ENCODE measurements at regions not wholly inside any gene's neighbourhood (a gene's known extent, or its start where the extent isn't known, plus 50 kb on each side); places are given as distances from the start of the nearest gene placed in this dataset.

DNA sequence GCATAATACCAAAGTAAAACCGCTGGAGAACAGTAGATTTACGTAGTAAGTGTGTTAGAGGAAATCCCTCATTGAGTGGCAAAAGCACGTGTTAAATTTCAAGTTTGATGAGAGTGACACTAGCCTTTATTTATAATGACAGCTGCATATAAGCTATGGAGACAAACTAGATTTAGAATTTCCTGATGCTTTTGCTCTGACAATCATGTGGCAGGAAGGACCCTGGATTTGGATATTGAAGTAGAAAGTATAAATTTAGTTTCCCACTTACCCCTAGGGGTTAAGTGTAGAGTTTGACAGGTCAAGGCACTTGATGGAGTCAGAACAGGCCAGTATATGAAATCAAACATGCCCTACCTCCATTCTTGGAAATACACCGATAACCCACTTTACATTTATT lies 983.1 kb downstream of the FLRT2 start:
- Histone ChIP-seq H3K4me3 (ENCODE audit: insufficient read depth, low read depth, low read length) (no peak overlapping the region), H3K79me2 (ENCODE audit: insufficient read depth, low read length) (no peaks in the 10 kb centered on the region), H3K9me3 (ENCODE audit: insufficient read depth, low read depth, low read length) (no peaks in the 10 kb centered on the region), H3K36me3 (ENCODE audit: insufficient read depth, low read length) (no peaks in the 10 kb centered on the region), H3K27me3 (ENCODE audit: insufficient read depth, low read length) (no peaks in the 10 kb centered on the region), H3K4me1 (ENCODE audit: insufficient read depth, low read length) (no peaks in the 10 kb centered on the region), H2AFZ (ENCODE audit: low read depth, low read length) (no peak overlapping the region), H3K9ac (ENCODE audit: low read length) (no peak overlapping the region), H4K20me1 (ENCODE audit: insufficient read depth, low read length) (no peaks in the 10 kb centered on the region), H3K27ac (ENCODE audit: low read depth, low read length) (no peak overlapping the region), H3K4me2 (ENCODE audit: low read length) (no peak overlapping the region)
- H3K27me3 Mint-ChIP-seq (ENCODE audit: low read depth, unreplicated experiment): no peaks in the 10 kb centered on the region
- no peak overlapping the region for H3K4me3 Mint-ChIP-seq (ENCODE audit: unreplicated experiment)
- TF ChIP-seq, protein P1, sequence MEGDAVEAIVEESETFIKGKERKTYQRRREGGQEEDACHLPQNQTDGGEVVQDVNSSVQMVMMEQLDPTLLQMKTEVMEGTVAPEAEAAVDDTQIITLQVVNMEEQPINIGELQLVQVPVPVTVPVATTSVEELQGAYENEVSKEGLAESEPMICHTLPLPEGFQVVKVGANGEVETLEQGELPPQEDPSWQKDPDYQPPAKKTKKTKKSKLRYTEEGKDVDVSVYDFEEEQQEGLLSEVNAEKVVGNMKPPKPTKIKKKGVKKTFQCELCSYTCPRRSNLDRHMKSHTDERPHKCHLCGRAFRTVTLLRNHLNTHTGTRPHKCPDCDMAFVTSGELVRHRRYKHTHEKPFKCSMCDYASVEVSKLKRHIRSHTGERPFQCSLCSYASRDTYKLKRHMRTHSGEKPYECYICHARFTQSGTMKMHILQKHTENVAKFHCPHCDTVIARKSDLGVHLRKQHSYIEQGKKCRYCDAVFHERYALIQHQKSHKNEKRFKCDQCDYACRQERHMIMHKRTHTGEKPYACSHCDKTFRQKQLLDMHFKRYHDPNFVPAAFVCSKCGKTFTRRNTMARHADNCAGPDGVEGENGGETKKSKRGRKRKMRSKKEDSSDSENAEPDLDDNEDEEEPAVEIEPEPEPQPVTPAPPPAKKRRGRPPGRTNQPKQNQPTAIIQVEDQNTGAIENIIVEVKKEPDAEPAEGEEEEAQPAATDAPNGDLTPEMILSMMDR (IDR thresholded peaks at IDR 0.05; ENCODE audit: insufficient read depth, low read depth, low read length): no peak
- TF ChIP-seq EZH2 (IDR thresholded peaks at IDR 0.05; ENCODE audit: insufficient read depth, low read length): no peak
- no peak overlapping the region for H3K27ac Mint-ChIP-seq (ENCODE audit: unreplicated experiment)
- no peaks in the 10 kb centered on the region for H3K36me3 Mint-ChIP-seq (ENCODE audit: low read depth, unreplicated experiment)
- FAIRE-seq: no peak
- no peak for DNase-seq (ENCODE audit: low read depth)
- peaks cover 5% of the 10 kb centered on the region for H3K4me1 Mint-ChIP-seq (ENCODE audit: low read depth, unreplicated experiment)
- H3K9me3 Mint-ChIP-seq (ENCODE audit: unreplicated experiment): no peaks in the 10 kb centered on the region

DNA sequence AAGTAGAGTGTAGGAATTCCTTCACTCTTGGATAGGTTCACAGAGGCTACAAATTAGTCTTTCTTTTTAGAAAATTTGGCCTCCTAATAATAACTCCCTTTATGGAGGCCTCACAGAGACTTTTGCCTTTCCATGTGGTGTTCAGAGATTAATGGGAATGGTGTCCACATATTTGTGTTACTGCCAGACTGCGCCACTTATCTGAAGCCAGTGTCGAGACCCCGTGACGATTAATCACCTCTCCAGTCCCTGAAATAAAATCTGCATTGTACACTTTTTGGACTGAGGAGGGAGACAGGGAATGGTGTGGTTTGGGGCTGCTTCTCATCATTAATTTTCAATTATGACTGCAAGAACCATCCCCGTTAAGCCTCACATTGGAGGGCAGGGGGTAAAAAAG lies 980.5 kb downstream of the FLRT2 start:
- H3K27me3 ChIP-seq (ENCODE audit: insufficient read depth, low read length): no peaks in the 10 kb centered on the region
- Mint-ChIP-seq H3K27ac (ENCODE audit: unreplicated experiment) (no peak overlapping the region), H3K36me3 (ENCODE audit: low read depth, unreplicated experiment) (no peaks in the 10 kb centered on the region), H3K4me1 (ENCODE audit: low read depth, unreplicated experiment) (peaks cover 5% of the 10 kb centered on the region), H3K4me3 (ENCODE audit: unreplicated experiment) (no peak overlapping the region), H3K27me3 (ENCODE audit: low read depth, unreplicated experiment) (no peaks in the 10 kb centered on the region), H3K9me3 (ENCODE audit: unreplicated experiment) (no peaks in the 10 kb centered on the region)
- no peaks in the 10 kb centered on the region for H4K20me1 ChIP-seq (ENCODE audit: insufficient read depth, low read length)
- H3K9ac ChIP-seq (ENCODE audit: low read length): no peak overlapping the region
- no peak overlapping the region for H3K27ac ChIP-seq (ENCODE audit: low read depth, low read length)
- no peaks in the 10 kb centered on the region for H3K9me3 ChIP-seq (ENCODE audit: insufficient read depth, low read depth, low read length)
- FAIRE-seq (no peak), DNase-seq (ENCODE audit: low read depth) (peak; percentile 77)
- TF ChIP-seq, protein P1 (IDR thresholded peaks at IDR 0.05; ENCODE audit: insufficient read depth, low read depth, low read length): no peak
- no peak for TF ChIP-seq EZH2 (IDR thresholded peaks at IDR 0.05; ENCODE audit: insufficient read depth, low read length)
- H3K36me3 ChIP-seq (ENCODE audit: insufficient read depth, low read length): no peaks in the 10 kb centered on the region
- H3K4me2 ChIP-seq (ENCODE audit: low read length): no peak overlapping the region
- H3K4me3 ChIP-seq (ENCODE audit: insufficient read depth, low read depth, low read length): no peak overlapping the region
- no peaks in the 10 kb centered on the region for H3K4me1 ChIP-seq (ENCODE audit: insufficient read depth, low read length)
- no peaks in the 10 kb centered on the region for H3K79me2 ChIP-seq (ENCODE audit: insufficient read depth, low read length)
- H2AFZ ChIP-seq (ENCODE audit: low read depth, low read length): no peak overlapping the region

DNA sequence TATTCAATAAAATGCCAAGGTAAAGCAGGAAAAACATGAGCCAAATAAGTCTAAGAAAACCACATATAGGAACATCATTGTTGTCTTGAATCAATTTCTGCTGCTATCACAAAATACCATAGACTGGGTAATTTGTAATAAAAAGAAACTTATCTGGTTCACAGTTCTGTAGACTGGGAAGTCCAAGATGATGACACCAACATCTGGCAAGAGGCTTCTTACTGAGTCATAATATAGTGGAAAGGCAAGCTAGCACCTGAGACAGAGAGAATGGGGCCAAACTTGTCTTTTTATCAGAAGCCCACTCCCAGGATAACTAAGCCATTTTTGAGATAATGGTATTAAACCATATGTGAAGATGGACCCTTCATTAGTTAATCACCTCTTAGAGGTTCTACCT lies 975.9 kb downstream of the FLRT2 start:
- no peaks in the 10 kb centered on the region for H3K27me3 ChIP-seq (ENCODE audit: insufficient read depth, low read length)
- H3K4me3 Mint-ChIP-seq (ENCODE audit: unreplicated experiment): no peak overlapping the region
- no peaks in the 10 kb centered on the region for H3K9me3 Mint-ChIP-seq (ENCODE audit: unreplicated experiment)
- no peaks in the 10 kb centered on the region for H3K36me3 ChIP-seq (ENCODE audit: insufficient read depth, low read length)
- no peaks in the 10 kb centered on the region for H3K4me1 Mint-ChIP-seq (ENCODE audit: low read depth, unreplicated experiment)
- no peaks in the 10 kb centered on the region for H4K20me1 ChIP-seq (ENCODE audit: insufficient read depth, low read length)
- H3K27me3 Mint-ChIP-seq (ENCODE audit: low read depth, unreplicated experiment): no peaks in the 10 kb centered on the region
- DNase-seq (ENCODE audit: low read depth) (no peak), FAIRE-seq (no peak)
- no peak overlapping the region for H3K4me3 ChIP-seq (ENCODE audit: insufficient read depth, low read depth, low read length)
- H3K9me3 ChIP-seq (ENCODE audit: insufficient read depth, low read depth, low read length): no peaks in the 10 kb centered on the region
- H3K27ac ChIP-seq (ENCODE audit: low read depth, low read length): no peak overlapping the region
- TF ChIP-seq, protein P1 (IDR thresholded peaks at IDR 0.05; ENCODE audit: insufficient read depth, low read depth, low read length): no peak
- no peak for TF ChIP-seq EZH2 (IDR thresholded peaks at IDR 0.05; ENCODE audit: insufficient read depth, low read length)
- H3K4me1 ChIP-seq (ENCODE audit: insufficient read depth, low read length): no peaks in the 10 kb centered on the region
- no peak overlapping the region for H3K4me2 ChIP-seq (ENCODE audit: low read length)
- no peak overlapping the region for H3K9ac ChIP-seq (ENCODE audit: low read length)
- no peak overlapping the region for H2AFZ ChIP-seq (ENCODE audit: low read depth, low read length)
- no peaks in the 10 kb centered on the region for H3K36me3 Mint-ChIP-seq (ENCODE audit: low read depth, unreplicated experiment)
- H3K27ac Mint-ChIP-seq (ENCODE audit: unreplicated experiment): no peak overlapping the region
- no peaks in the 10 kb centered on the region for H3K79me2 ChIP-seq (ENCODE audit: insufficient read depth, low read length)
